NCI-H226 (cell line): ENCODE measurements at regions not wholly inside any gene's neighbourhood (a gene's known extent, or its start where the extent isn't known, plus 50 kb on each side); places are given as distances from the start of the nearest gene placed in this dataset.

Experiments used
- DNase-seq: peaks from one replicate; pipeline ENCODE4 v3.0.0-alpha.2; 2015

- no peak for DNase-seq
Measured at GRCh38 chr9:32319312-32319929, 65.0 kb upstream of the ACO1 start.

- DNase-seq: no peak
Measured at GRCh38 chr9:32322622-32323021, 61.8 kb upstream of the ACO1 start.

GRCh38 chr9:32326146-32326545, 58.3 kb upstream of the ACO1 start:
- DNase-seq: no peak

- DNase-seq: no peak
Measured at GRCh38 chr9:32331240-32331639, 53.2 kb upstream of the ACO1 start.

- no peak for DNase-seq
Measured at GRCh38 chr9:32334112-32334511, 50.3 kb upstream of the ACO1 start.
